HL-60 (cell line): ENCODE measurements at regions not wholly inside any gene's neighbourhood (a gene's known extent, or its start where the extent isn't known, plus 50 kb on each side); places are given as distances from the start of the nearest gene placed in this dataset.

Experiments
- DNase-seq, 2 experiments: peaks; one replicate each; pipeline ENCODE4 v3.0.0-alpha.2; 2010 to 2020; ENCODE audit warnings: low read depth in 1 of 2, low spot score in 1 of 2
- H3K27ac ChIP-seq: fragments of 250-450 bp; sonication (Bioruptor Pico); replicated peaks from 2 replicates; pipeline ENCODE4 v1.5.1; 2020; ENCODE audit warnings: mild to moderate bottlenecking, moderate library complexity
- H3K27me3 ChIP-seq: fragments of 250-450 bp; sonication (Bioruptor Pico); 2 replicates; pipeline ENCODE4 v1.5.1; 2021; ENCODE audit warnings: mild to moderate bottlenecking, moderate library complexity; ENCODE audit not compliant: insufficient read depth, poor library complexity, severe bottlenecking
- H3K4me3 ChIP-seq: replicated peaks from 2 replicates; pipeline ENCODE4 v1.5.1; 2011; ENCODE audit warnings: mild to moderate bottlenecking, control low read depth, low read length; ENCODE audit not compliant: insufficient read depth
- CTCF ChIP-seq: IDR thresholded peaks from one replicate; pipeline ENCODE4 v1.5.1; 2011; ENCODE audit warnings: low read length, control low read depth, inconsistent platforms; ENCODE audit not compliant: insufficient read depth
- GABPA ChIP-seq: IDR thresholded peaks from 2 replicates; pipeline ENCODE4 v1.6.1; 2012; ENCODE audit warnings: low read depth
- POLR2AphosphoS5 ChIP-seq: IDR thresholded peaks from 2 replicates; pipeline ENCODE4 v1.6.1; 2012; ENCODE audit warnings: low read depth
- REST ChIP-seq: IDR thresholded peaks from 2 replicates; pipeline ENCODE4 v1.6.1; 2012; ENCODE audit warnings: low read depth; ENCODE audit not compliant: insufficient replicate concordance
- SPI1 ChIP-seq: IDR thresholded peaks from 2 replicates; pipeline ENCODE4 v1.6.1; 2012; ENCODE audit warnings: low read depth, mild to moderate bottlenecking, borderline replicate concordance

- H3K27ac ChIP-seq = no peak overlapping the region
- TF ChIP-seq REST = no peak
- no peak for TF ChIP-seq CTCF
- no peak for TF ChIP-seq SPI1
- TF ChIP-seq POLR2AphosphoS5 = no peak
- TF ChIP-seq GABPA = no peak
- no peak for DNase-seq
- no peak overlapping the region for H3K4me3 ChIP-seq
- no peaks in the 10 kb centered on the region for H3K27me3 ChIP-seq
These were observed 208.2 kb downstream of the DIO2 start for GRCh38 chr14:80003138-80003537.

GRCh38 chr14:79997509-79998208 lies 213.6 kb downstream of the DIO2 start:
- TF ChIP-seq SPI1 = no peak
- Histone ChIP-seq H3K27ac (no peak overlapping the region), H3K27me3 (no peaks in the 10 kb centered on the region), H3K4me3 (no peak overlapping the region)
- no peak for DNase-seq

- peak in 1 of 2 experiments; percentile 0 for DNase-seq
- TF ChIP-seq REST (no peak), GABPA (no peak), SPI1 (no peak), CTCF (no peak), POLR2AphosphoS5 (no peak)
- Histone ChIP-seq H3K4me3 (no peak overlapping the region), H3K27ac (no peak overlapping the region), H3K27me3 (no peaks in the 10 kb centered on the region)
These were observed 218.7 kb downstream of the DIO2 start for GRCh38 chr14:79992407-79993198.

- Histone ChIP-seq H3K4me3 (no peak overlapping the region), H3K27me3 (no peaks in the 10 kb centered on the region), H3K27ac (no peak overlapping the region)
- no peak for DNase-seq
- no peak for TF ChIP-seq CTCF
These were observed 219.4 kb downstream of the DIO2 start for GRCh38 chr14:79991866-79992265.
